Stimulated activated naive CD8-positive, alpha-beta T cell treated with anti-CD3 and anti-CD28 coated beads, Interleukin-15, Interleukin-2, amounts not matched to agents 100 ng/mL and 50 ng/mL, for 24 hours (primary cell): ENCODE measurements at regions not wholly inside any gene's neighbourhood (a gene's known extent, or its start where the extent isn't known, plus 50 kb on each side); places are given as distances from the start of the nearest gene placed in this dataset.

Experiments used
- H3K27ac Mint-ChIP-seq: one replicate; pipeline ENCODE4 v1.8.0; 2021; ENCODE audit warnings: mild to moderate bottlenecking, mixed read lengths
- H3K27me3 Mint-ChIP-seq: one replicate; pipeline ENCODE4 v1.8.0; 2021; ENCODE audit warnings: mixed read lengths
- H3K36me3 Mint-ChIP-seq: one replicate; pipeline ENCODE4 v1.8.0; 2021; ENCODE audit warnings: low read depth, mixed read lengths
- H3K4me1 Mint-ChIP-seq: one replicate; pipeline ENCODE4 v1.8.0; 2021; ENCODE audit warnings: low read depth, mixed read lengths
- H3K4me3 Mint-ChIP-seq: one replicate; pipeline ENCODE4 v1.8.0; 2021; ENCODE audit warnings: mild to moderate bottlenecking, mixed read lengths
- H3K9me3 Mint-ChIP-seq: one replicate; pipeline ENCODE4 v1.8.0; 2021; ENCODE audit warnings: mixed read lengths

DNA sequence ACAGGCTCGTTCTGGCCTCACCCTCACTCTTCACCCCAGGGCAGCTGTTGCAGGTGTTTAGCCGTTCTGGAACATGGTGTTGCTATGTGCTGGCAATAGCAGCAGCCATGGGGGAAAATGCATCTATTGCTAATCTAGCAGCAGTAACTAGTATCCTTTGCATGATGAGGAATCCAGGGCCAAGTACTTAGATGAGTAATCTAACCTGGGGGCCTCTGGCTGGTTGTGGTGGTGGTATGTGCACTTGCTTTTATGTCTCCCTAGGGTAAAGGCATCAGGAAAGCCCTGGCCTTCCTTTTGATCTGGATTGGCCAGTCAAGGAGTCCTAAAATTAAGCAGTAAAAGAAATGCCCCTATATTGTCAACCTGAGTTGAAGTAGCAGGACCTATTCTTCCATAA, 594.5 kb upstream of the MAP3K7 start:
- H3K9me3 Mint-ChIP-seq = no peaks in the 10 kb centered on the region
- no peaks in the 10 kb centered on the region for H3K36me3 Mint-ChIP-seq
- no peak overlapping the region for H3K4me3 Mint-ChIP-seq
- H3K27ac Mint-ChIP-seq = no peak overlapping the region
- H3K27me3 Mint-ChIP-seq = no peaks in the 10 kb centered on the region
- H3K4me1 Mint-ChIP-seq = no peaks in the 10 kb centered on the region

DNA sequence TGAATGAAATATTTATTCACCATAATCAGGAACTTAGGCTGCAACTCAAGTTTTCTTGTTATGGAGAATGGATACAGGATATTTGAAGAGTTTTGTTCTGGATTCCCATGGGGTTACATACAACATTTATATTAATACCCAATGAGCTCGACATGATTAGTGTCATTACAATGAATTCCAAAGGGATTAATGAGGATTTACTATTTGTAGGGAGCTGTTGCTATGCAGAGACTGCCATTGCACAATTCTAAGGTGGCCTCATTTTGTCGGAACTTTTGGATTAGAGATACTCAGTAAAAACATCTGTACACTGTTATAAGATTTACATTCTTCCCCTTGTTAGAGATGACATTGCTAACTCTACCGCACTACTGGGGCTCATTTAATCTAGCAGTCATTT, 586.8 kb upstream of the MAP3K7 start:
- Mint-ChIP-seq H3K27me3 (no peaks in the 10 kb centered on the region), H3K27ac (no peak overlapping the region), H3K9me3 (no peaks in the 10 kb centered on the region), H3K36me3 (no peaks in the 10 kb centered on the region), H3K4me3 (no peak overlapping the region), H3K4me1 (no peaks in the 10 kb centered on the region)

DNA sequence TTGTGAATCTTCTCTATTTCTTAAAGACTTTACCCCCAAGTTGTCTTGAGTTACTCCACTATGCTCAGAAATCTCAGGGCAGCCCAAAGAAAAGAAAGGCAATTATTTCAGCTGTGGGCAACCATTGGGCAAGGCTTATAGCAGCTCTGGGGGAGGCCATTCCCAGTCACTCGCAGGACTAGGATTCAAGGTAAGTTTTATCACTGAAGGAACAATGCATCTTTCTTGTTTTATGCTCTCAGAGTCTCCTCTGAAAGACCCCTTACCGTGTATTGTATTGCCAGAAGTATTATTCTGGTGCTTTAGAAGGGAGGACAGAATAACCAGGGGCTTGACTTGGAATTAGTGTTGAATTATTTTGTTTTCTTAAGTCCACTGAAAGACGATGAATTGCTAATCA, 586.3 kb upstream of the MAP3K7 start:
- Mint-ChIP-seq H3K36me3 (no peaks in the 10 kb centered on the region), H3K27me3 (no peaks in the 10 kb centered on the region), H3K4me3 (no peak overlapping the region), H3K27ac (no peak overlapping the region), H3K9me3 (no peaks in the 10 kb centered on the region), H3K4me1 (no peaks in the 10 kb centered on the region)

DNA sequence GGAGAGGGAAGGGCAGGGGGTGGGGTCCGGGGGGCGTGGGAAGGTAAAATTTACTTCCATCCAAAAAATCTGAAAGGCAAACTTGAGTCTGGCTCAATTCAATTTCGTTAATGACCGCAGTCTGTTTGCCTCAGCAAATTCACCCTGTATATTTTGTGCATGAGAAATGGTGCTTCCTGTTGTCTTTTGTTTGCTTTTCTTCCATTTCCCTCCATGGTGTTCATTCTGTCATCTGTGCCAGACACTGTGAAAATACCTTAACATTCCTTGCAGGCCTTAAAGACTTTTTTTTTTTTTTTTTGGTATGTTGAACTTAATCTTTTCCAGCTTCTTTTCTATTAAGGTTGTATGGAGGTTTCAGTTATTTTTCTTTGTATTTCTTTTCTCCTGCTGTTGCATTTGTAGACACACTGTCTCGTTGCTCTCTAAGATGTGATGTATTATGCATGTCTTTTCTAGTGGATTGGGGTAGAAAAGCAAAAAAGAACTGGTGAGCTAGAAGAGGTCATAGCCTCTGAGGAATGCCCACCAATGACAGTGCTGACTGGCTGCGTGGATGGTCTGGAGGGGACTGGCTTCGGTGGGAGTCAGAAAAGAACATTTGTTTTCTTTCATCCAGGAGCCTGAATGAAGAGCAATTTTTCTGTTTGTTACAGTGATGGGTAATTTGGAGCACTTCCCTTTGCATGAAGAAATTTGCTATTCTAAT, 585.0 kb upstream of the MAP3K7 start:
- Mint-ChIP-seq H3K36me3 (no peaks in the 10 kb centered on the region), H3K27ac (no peak overlapping the region), H3K27me3 (no peaks in the 10 kb centered on the region), H3K4me3 (no peak overlapping the region), H3K4me1 (no peaks in the 10 kb centered on the region), H3K9me3 (no peaks in the 10 kb centered on the region)

DNA sequence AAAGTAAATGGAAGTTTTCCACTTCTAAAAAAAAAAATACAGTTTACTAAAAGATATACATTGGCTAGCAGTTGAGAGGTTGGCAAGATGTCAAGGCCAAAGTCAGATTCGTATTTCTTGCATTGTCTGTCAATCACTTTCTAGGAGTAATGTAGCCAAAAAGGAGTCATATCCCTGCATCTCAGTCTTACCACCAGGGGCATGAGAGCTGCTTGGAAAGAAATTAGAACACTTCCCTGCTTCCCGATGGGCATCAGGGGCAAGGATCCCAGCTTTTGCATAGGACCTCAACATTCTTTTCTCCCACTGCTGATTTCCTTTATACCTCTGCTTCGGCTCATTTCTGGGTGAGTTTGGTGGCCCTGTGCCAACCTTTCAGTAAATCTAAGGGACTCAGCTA, 581.0 kb upstream of the MAP3K7 start:
- no peaks in the 10 kb centered on the region for H3K36me3 Mint-ChIP-seq
- H3K4me3 Mint-ChIP-seq = no peak overlapping the region
- no peak overlapping the region for H3K27ac Mint-ChIP-seq
- H3K27me3 Mint-ChIP-seq = no peaks in the 10 kb centered on the region
- no peaks in the 10 kb centered on the region for H3K9me3 Mint-ChIP-seq
- H3K4me1 Mint-ChIP-seq = no peaks in the 10 kb centered on the region

DNA sequence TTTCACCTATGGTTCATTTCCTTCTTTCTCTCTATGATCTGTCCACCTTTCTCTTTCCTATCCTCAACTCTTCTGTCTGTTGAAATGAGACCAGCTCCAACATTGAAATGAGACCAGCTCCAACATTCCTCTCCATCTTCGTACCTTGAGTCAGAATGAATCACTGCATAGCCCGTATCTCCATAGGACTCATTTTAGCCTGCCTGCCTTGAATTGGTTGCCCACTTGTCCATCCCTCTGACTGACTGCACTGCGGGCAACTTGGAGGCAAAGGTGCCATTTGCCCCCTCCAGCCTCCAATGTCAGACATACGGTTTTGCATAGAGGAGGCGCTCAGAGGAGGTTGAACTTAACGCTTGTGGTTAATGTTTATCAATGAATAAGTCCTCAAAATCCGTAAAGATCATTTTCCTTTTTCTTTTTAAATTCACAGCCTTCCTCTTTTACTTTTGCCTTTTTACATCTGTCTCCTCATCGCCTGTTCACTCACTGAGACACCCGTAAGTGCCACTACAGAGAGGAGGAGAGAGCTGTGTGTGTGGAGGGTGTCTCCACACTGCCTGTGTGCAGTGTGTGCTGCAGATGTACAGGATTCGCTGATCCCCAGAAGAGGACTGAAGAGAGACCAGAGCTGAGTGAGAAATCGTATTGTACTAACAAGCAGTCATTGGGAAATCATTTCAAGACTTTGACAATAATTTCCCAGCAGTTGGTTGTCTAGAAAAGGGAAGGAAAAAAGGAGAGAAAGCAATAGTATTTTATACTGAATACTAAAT, 579.6 kb upstream of the MAP3K7 start:
- Mint-ChIP-seq H3K4me1 (no peaks in the 10 kb centered on the region), H3K27me3 (no peaks in the 10 kb centered on the region), H3K27ac (no peak overlapping the region), H3K36me3 (no peaks in the 10 kb centered on the region), H3K4me3 (no peak overlapping the region), H3K9me3 (no peaks in the 10 kb centered on the region)

DNA sequence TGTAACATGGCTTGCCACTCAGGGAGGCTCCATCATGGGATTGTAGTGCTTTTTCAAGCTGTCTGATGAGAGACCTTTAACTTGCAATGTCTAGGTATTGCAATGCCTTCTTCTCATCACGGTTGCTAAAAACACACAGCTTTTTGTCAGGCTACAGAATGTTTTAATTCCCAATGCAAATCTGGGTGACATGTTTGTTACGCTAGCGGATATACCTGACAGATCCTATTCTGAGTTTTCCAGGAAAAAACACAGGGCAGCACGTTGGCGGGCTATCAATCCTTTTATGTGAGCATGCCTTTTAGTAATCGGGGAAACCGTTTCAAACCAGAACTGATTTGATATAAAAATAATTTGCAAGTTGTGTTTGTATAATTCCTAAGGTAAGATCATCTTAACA, 577.2 kb upstream of the MAP3K7 start:
- Mint-ChIP-seq H3K9me3 (no peaks in the 10 kb centered on the region), H3K4me1 (no peaks in the 10 kb centered on the region), H3K4me3 (no peak overlapping the region), H3K36me3 (no peaks in the 10 kb centered on the region), H3K27ac (no peak overlapping the region), H3K27me3 (no peaks in the 10 kb centered on the region)

DNA sequence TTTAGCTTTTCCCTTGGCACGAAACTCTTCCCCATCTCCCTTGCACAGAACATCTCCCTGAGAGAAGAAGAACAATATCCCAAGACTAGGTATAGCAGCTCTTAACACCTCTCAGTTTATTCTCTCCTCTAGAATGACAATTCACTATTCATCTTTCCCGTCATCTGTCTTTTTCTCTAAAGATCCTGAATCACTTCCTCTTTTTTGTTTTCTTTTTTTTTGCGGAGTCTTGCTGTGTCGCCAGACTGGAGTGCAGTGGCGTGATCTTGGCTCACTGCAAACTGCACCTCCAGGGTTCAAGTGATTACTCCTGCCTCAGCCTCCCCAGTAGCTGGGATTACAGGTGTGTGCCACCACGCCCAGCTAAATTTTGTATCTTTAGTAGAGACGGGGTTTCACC, 574.4 kb upstream of the MAP3K7 start:
- no peak overlapping the region for H3K27ac Mint-ChIP-seq
- no peaks in the 10 kb centered on the region for H3K9me3 Mint-ChIP-seq
- no peaks in the 10 kb centered on the region for H3K4me1 Mint-ChIP-seq
- H3K36me3 Mint-ChIP-seq = no peaks in the 10 kb centered on the region
- H3K27me3 Mint-ChIP-seq = no peaks in the 10 kb centered on the region
- no peak overlapping the region for H3K4me3 Mint-ChIP-seq

DNA sequence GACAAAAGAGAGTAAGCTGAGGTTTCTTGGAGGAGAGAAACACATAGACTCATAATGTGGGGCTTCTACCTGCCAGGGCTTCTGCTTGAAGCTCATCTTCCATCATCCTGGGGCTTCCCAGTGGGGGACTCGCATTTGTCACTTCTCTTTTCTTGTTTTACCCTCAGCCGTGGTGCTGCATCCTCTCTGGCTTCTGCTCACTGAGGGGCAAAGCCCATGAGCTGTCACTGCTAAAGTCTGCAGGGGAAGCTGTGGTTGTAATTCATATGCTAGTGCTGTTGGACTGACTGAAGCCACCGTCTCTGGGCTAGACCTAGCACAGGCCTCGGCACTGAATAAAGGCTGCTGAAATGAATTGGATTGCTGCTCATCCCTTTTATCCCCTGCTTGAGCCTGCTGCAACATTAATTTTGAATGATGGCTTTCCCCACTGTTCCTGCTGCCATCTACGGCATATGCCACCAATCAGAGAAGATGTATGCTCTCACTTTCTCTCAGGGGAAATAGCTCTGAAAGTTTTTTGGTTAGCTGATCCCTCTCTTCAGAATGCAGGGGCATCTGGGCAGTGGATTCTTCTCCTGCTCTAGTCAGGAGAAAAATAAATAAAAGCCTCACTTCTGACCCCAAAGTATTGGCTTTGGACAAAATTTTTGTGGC, 568.4 kb upstream of the MAP3K7 start:
- Mint-ChIP-seq H3K27me3 (peaks cover 11% of the 10 kb centered on the region), H3K9me3 (no peaks in the 10 kb centered on the region), H3K4me1 (no peaks in the 10 kb centered on the region), H3K36me3 (no peaks in the 10 kb centered on the region), H3K27ac (no peak overlapping the region), H3K4me3 (no peak overlapping the region)

DNA sequence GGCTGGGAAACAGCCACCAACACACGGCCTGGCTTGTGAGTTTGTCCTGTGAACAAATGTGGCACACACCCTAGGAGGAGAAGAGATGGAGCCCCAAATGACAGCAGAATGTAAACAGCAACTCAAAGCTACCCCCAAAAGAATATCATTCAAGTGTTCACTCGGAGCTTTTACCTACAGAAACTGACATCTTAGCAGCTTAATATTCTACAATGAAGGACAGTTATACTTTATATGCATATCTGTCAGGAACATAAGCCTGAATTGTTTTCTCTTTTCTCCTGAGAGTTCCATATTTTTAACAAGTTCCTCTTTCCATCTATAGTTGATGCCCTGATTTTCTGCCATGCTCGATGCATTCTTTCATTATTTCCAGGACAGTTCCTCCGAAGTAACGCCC, 566.0 kb upstream of the MAP3K7 start:
- no peak overlapping the region for H3K27ac Mint-ChIP-seq

DNA sequence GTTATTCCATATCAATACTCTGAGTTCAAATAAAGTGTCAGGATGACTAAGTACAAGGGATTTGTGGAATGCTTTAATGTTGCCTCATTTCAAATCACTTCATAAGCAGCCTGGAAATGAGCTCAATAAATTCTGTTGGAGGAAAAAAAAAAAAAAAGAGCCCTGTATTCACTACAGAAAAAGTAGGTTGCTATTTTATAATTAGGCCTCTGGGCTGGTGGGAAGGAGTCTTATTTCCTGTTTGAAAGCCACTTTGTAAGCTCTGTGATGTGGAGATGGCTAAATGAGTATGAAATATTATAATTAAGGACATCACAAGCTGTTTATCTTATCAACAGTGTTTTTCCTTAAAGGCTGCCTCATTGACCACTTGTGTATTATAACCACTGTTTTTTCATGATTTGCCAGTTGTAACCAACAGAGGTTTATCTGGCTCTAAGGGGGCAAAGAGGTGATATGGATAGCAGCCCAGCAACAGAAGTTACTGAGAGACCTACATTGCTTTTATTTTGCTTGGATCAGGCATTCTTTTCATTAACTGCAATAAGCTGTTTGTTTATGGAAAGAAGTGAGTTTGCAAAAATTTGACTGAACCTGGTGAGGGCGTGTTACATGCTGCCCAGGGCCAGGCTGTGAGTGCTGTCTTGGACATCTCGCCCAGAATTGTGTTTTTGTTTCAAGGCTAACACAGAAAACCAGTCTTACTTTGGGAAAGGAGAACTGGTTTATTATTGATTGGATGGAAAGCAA, 563.3 kb upstream of the MAP3K7 start:
- no peaks in the 10 kb centered on the region for H3K4me1 Mint-ChIP-seq
- peaks cover 4% of the 10 kb centered on the region for H3K9me3 Mint-ChIP-seq
- no peak overlapping the region for H3K27ac Mint-ChIP-seq
- no peaks in the 10 kb centered on the region for H3K36me3 Mint-ChIP-seq
- H3K27me3 Mint-ChIP-seq = peaks cover 4% of the 10 kb centered on the region
- no peak overlapping the region for H3K4me3 Mint-ChIP-seq

More for the DNA sequence above, 566.0 kb upstream of the MAP3K7 start:
- peaks cover 11% of the 10 kb centered on the region for H3K27me3 Mint-ChIP-seq
- H3K4me3 Mint-ChIP-seq = no peak overlapping the region
- H3K9me3 Mint-ChIP-seq = no peaks in the 10 kb centered on the region
- H3K4me1 Mint-ChIP-seq = no peaks in the 10 kb centered on the region
- H3K36me3 Mint-ChIP-seq = no peaks in the 10 kb centered on the region

DNA sequence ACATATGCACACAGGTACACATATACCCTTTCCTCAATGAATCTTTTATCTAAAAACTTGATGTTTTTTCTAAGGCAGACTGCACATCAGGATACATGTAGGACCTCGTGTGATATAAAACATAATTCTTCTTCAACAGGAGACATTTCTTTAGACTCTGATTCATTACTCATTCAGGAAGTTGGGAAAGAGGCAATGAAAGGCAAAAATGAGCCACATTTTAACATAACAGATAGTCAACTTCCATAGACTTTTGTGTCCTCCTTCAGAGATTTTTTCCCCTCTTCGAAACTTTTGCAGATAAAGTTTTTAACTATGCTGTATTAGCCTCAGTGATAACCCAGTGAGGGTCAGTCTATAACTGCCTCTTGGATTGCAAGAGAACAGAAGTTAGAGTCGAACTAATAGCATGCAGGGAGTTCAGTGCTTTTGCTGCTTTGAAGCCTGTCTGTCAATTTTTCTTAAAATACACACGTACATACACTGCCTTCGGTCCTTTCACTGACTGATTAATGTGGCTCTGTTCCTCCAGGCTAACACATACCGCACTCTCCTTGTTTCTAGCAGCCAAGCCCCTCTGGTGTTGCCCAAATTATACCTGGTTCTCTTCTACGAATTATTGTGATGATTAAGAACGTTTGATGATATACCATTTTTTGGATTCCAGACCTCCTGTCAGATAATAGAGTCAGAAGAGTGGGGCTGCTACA, 562.5 kb upstream of the MAP3K7 start:
- Mint-ChIP-seq H3K4me3 (no peak overlapping the region), H3K4me1 (no peaks in the 10 kb centered on the region), H3K27me3 (peaks cover 4% of the 10 kb centered on the region), H3K36me3 (no peaks in the 10 kb centered on the region), H3K27ac (no peak overlapping the region), H3K9me3 (peaks cover 4% of the 10 kb centered on the region)

DNA sequence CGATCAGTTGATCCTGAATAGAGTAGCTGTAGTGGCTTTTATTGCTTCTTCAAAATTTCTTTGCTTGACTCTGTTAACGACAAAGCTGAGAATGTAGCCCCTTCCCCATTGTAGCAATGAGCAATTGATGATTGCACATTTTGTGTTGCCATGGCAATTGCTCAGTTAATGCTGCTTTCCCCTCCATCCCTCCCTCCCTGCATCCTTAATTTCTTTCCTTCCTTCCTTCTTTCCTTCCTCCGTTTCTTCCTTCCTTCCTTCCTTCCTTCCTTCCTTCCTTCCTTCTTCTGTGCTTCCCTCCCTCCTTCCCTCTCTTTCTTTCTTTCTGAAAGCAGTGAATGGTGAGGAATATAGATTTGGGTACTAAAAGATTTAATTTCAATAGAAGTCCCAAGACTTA, 557.3 kb upstream of the MAP3K7 start:
- no peaks in the 10 kb centered on the region for H3K36me3 Mint-ChIP-seq
- H3K4me1 Mint-ChIP-seq = no peaks in the 10 kb centered on the region
- peaks cover 4% of the 10 kb centered on the region for H3K9me3 Mint-ChIP-seq
- no peak overlapping the region for H3K4me3 Mint-ChIP-seq
- no peaks in the 10 kb centered on the region for H3K27me3 Mint-ChIP-seq
- no peak overlapping the region for H3K27ac Mint-ChIP-seq

DNA sequence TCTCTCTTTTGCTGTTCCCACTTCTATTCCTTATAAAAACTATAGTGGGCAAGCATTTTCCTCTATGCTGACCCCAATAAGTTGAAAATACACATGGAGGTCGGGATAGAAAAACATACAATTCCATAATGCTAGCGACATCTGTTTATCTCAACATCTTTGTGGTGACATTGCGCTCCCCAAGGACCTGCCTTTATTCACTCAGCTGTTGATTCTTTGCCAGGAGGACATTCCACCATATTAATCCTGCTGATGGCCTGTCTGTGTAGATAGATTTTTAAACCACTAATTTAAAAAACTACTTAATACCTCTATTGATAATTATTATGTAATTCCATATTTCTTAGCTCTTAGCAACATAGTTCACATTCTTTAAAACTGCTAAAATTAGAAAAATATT, 555.3 kb upstream of the MAP3K7 start:
- Mint-ChIP-seq H3K36me3 (no peaks in the 10 kb centered on the region), H3K4me3 (no peak overlapping the region)

More for the DNA sequence above, 555.3 kb upstream of the MAP3K7 start:
- no peak overlapping the region for H3K27ac Mint-ChIP-seq
- H3K4me1 Mint-ChIP-seq = no peaks in the 10 kb centered on the region
- peaks cover 4% of the 10 kb centered on the region for H3K9me3 Mint-ChIP-seq
- H3K27me3 Mint-ChIP-seq = no peaks in the 10 kb centered on the region
